Adrenal gland (tissue), 9 donors: ENCODE measurements at regions not wholly inside any gene's neighbourhood (a gene's known extent, or its start where the extent isn't known, plus 50 kb on each side); places are given as distances from the start of the nearest gene placed in this dataset.

Experiments used
- DNase-seq, 7 donors: peaks; one replicate each; pipeline ENCODE4 v3.0.0-alpha.2; 2019 to 2020
- H3K27ac ChIP-seq, 5 donors: fragments of 200-600 bp; sonication (generic) in 4 of 5; 1 replicate in 3 of 5; 2 replicates in 2 of 5; pipeline versions ENCODE4 v1.5.1 to v1.8.0; 2016 to 2020; ENCODE audit warnings: mild to moderate bottlenecking in 1 of 5
- H3K27me3 ChIP-seq: fragments of 200-600 bp; 2 replicates; pipeline ENCODE4 v1.8.0; 2021
- H3K36me3 ChIP-seq, 2 donors: fragments of 200-600 bp; replicated peaks in 1 of 2; 1 replicate in 1 of 2; 2 replicates in 1 of 2; pipeline versions ENCODE4 v1.5.1 to v1.8.0; 2018 to 2022
- H3K4me1 ChIP-seq, 2 donors: fragments of 200-600 bp; replicated peaks in 1 of 2; 1 replicate in 1 of 2; 2 replicates in 1 of 2; pipeline versions ENCODE4 v1.5.1 to v1.8.0; 2018 to 2021
- H3K4me3 ChIP-seq, 4 donors: fragments of 200-600 bp; sonication (generic) in 3 of 4; one replicate each; pipeline ENCODE4 v1.5.1; 2016 to 2018
- H3K9me3 ChIP-seq, 3 donors: fragments of 200-600 bp; sonication (generic) in 1 of 3; replicated peaks in 1 of 3; 1 replicate in 2 of 3; 2 replicates in 1 of 3; pipeline versions ENCODE4 v1.5.1 to v1.8.0; 2016 to 2021
- CTCF ChIP-seq, 6 experiments: fragments of 450-650 bp in 4 of 6; fragments of 200-600 bp in 2 of 6; sonication (generic) in 1 of 6; IDR thresholded peaks; 1 replicate in 5 of 6; 2 replicates in 1 of 6; pipeline versions ENCODE4 v1.5.1 to v1.8.0; 2016 to 2021; ENCODE audit warnings: antibody characterized with exemption in 6 of 6, mild to moderate bottlenecking in 2 of 6, moderate library complexity in 1 of 6
- POLR2A ChIP-seq, 2 donors: fragments of 450-650 bp; IDR thresholded peaks; one replicate each; pipeline ENCODE4 v1.6.1; 2017; ENCODE audit warnings: antibody characterized with exemption in 2 of 2, mild to moderate bottlenecking in 2 of 2, moderate library complexity in 1 of 2
- WGBS, 4 donors: extraction: QIAGEN DNeasy Blood & Tissue Kit in 2 of 4; methylation state at CpG; one replicate each; pipeline versions ENCODE4 v1.1.5 to v1.1.7; 2013 to 2017; 5-methylcytosine and 5-hydroxymethylcytosine counted together
- intact Hi-C, 2 donors: fragments of 100-400 bp; cut with DNase I; formaldehyde crosslinking; loops; one replicate each; pipeline versions ENCODE4 v1.14.1 to v1.15.0; 2022 to 2023
- donor health status: healthy with polysubstance abuse.
- donor health status: Bipolar disorder and iron deficiency.
- donor health status: DM: yes; HTN: yes; CAD: no.
- donor health status: DM: no; HTN: no; CAD: no.
- donor health status: DM: no; HTN: no; CAD: no.

- H3K4me1 ChIP-seq = peaks cover 0 to 12% of the 10 kb centered on the region in 2 donors
- no peak overlapping the region for H3K4me3 ChIP-seq
- no peak overlapping the region for H3K27ac ChIP-seq
- DNase-seq = no peak
- intact Hi-C loops = no loop called here
- H3K9me3 ChIP-seq = no peaks in the 10 kb centered on the region
- peaks cover 5% of the 10 kb centered on the region for H3K27me3 ChIP-seq
- WGBS, 4 donors = 33 to 74% (median 44%) methylated on average over 8 of the region's 8 CpGs
- no peaks in the 10 kb centered on the region for H3K36me3 ChIP-seq
- no peak for TF ChIP-seq POLR2A (IDR thresholded peaks at IDR 0.05)
- no peak for TF ChIP-seq CTCF (IDR thresholded peaks at IDR 0.05)
Observed at GRCh38 chr20:61169874-61170273, 82.2 kb upstream of the CDH4 start.

GRCh38 chr20:61170496-61171320, 81.4 kb upstream of the CDH4 start:
- no peak overlapping the region for H3K27ac ChIP-seq
- intact Hi-C loops = no loop called here
- no peak for DNase-seq
- no peaks in the 10 kb centered on the region for H3K36me3 ChIP-seq
- H3K27me3 ChIP-seq = peaks cover 13% of the 10 kb centered on the region
- H3K9me3 ChIP-seq = no peaks in the 10 kb centered on the region
- WGBS, 4 donors = 58 to 81% (median 68%) methylated on average over 11 of the region's 11 CpGs
- no peak overlapping the region for H3K4me3 ChIP-seq
- TF ChIP-seq POLR2A (IDR thresholded peaks at IDR 0.05) (no peak), CTCF (IDR thresholded peaks at IDR 0.05) (no peak)
- peaks cover 0 to 12% of the 10 kb centered on the region in 2 donors for H3K4me1 ChIP-seq

GRCh38 chr20:61173267-61173666, 78.8 kb upstream of the CDH4 start:
- no peak for DNase-seq
- Histone ChIP-seq H3K9me3 (no peaks in the 10 kb centered on the region), H3K27ac (no peak overlapping the region), H3K4me1 (no peaks in the 10 kb centered on the region), H3K4me3 (no peak overlapping the region), H3K36me3 (no peaks in the 10 kb centered on the region), H3K27me3 (peaks cover 15% of the 10 kb centered on the region)
- TF ChIP-seq CTCF (IDR thresholded peaks at IDR 0.05) (no peak), POLR2A (IDR thresholded peaks at IDR 0.05) (no peak)
- intact Hi-C loops = no loop called here
- WGBS, 4 donors = 89 to 99% (median 97%) methylated on average over 2 of the region's 2 CpGs

DNA sequence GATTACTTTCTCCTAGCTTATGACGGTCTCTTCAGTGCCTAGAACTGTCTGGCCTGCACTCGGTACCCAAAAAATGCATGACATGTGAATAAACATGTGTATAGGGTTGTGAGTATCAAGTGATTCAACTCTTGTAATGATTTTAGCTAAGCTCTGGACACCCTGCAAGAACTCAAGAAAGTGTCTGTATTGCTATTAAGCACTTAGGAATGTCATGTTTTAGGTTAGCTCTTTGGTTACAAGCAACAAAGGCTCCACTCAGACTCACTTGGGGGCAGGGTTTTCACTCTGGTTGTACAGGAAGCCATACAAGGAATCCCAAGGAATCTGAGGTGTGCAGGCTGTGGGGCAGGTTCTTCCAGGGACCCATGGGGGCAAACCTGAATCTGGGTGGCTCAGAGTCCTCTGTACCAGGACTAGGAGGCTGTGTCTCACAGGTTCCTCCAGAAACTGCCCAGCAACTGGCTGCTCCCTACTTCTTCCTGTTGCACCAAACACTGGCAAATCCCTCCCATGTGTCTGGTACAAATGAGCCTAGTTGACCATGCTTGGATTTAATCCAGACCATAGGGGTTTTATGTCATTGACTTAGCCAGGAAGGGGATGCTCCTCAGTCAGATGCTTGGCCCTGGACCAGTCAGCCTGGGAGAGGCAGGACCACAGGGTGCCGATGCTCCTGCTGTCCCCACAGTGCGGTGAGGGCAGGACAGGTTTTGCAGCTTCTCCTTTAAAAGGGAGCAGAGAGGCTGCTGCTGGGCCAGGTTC, 77.9 kb upstream of the CDH4 start:
- DNase-seq = no peak
- Histone ChIP-seq H3K27me3 (peaks cover 15% of the 10 kb centered on the region), H3K9me3 (no peaks in the 10 kb centered on the region), H3K4me3 (no peak overlapping the region), H3K36me3 (no peaks in the 10 kb centered on the region), H3K4me1 (no peaks in the 10 kb centered on the region), H3K27ac (no peak overlapping the region)
- TF ChIP-seq POLR2A (IDR thresholded peaks at IDR 0.05) (no peak), CTCF (IDR thresholded peaks at IDR 0.05) (no peak)
- WGBS, 4 donors = 73 to 86% (median 85%) methylated on average over 4 of the region's 4 CpGs
- intact Hi-C loops = no loop called here
